ENCODE measurements at regions not wholly inside any gene's neighbourhood (a gene's known extent, or its start where the extent isn't known, plus 50 kb on each side); places are given as distances from the start of the nearest gene placed in this dataset.

GRCh38 chr2:15867194-15868171 is 72.9 kb upstream of the MYCN start:
- no peaks in the 10 kb centered on the region for H3K79me2 ChIP-seq (ENCODE audit: insufficient read depth, low read length)
- H2AFZ ChIP-seq (ENCODE audit: low read depth, low read length) = no peak overlapping the region
- no peaks in the 10 kb centered on the region for H3K36me3 ChIP-seq (ENCODE audit: insufficient read depth, low read length)
- TF ChIP-seq EZH2 (IDR thresholded peaks at IDR 0.05; ENCODE audit: borderline replicate concordance, low read depth, low read length, severe bottlenecking) = no peak
- TF ChIP-seq, protein P1, sequence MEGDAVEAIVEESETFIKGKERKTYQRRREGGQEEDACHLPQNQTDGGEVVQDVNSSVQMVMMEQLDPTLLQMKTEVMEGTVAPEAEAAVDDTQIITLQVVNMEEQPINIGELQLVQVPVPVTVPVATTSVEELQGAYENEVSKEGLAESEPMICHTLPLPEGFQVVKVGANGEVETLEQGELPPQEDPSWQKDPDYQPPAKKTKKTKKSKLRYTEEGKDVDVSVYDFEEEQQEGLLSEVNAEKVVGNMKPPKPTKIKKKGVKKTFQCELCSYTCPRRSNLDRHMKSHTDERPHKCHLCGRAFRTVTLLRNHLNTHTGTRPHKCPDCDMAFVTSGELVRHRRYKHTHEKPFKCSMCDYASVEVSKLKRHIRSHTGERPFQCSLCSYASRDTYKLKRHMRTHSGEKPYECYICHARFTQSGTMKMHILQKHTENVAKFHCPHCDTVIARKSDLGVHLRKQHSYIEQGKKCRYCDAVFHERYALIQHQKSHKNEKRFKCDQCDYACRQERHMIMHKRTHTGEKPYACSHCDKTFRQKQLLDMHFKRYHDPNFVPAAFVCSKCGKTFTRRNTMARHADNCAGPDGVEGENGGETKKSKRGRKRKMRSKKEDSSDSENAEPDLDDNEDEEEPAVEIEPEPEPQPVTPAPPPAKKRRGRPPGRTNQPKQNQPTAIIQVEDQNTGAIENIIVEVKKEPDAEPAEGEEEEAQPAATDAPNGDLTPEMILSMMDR (IDR thresholded peaks at IDR 0.05; ENCODE audit: borderline replicate concordance, extremely low read depth, low read length, poor library complexity, severe bottlenecking) = no peak
- no peaks in the 10 kb centered on the region for H3K27me3 ChIP-seq (ENCODE audit: insufficient read depth, low read length, poor library complexity)
- H3K4me3 ChIP-seq (ENCODE audit: low read depth in 1 of 2, low read length in 2 of 2) = no peak overlapping the region
- H3K4me2 ChIP-seq (ENCODE audit: insufficient read depth, low read length) = no peak overlapping the region
- H3K9me3 ChIP-seq (ENCODE audit: insufficient read depth, low read length, severe bottlenecking) = peaks cover 2% of the 10 kb centered on the region
- no peak for ATAC-seq (ENCODE audit: insufficient read depth, low read depth)
- H3K9ac ChIP-seq (ENCODE audit: low read depth, low read length) = no peak overlapping the region
- DNase-seq = no peak
- no peak overlapping the region for H3K27ac ChIP-seq (ENCODE audit: low read length)
- no peaks in the 10 kb centered on the region for H4K20me1 ChIP-seq (ENCODE audit: insufficient read depth, low read length)
- no peaks in the 10 kb centered on the region for H3K4me1 ChIP-seq (ENCODE audit: insufficient read depth, low read length)

- Histone ChIP-seq H3K79me2 (ENCODE audit: insufficient read depth, low read length) (no peaks in the 10 kb centered on the region), H3K27ac (ENCODE audit: low read length) (no peak overlapping the region), H2AFZ (ENCODE audit: low read depth, low read length) (no peak overlapping the region), H3K27me3 (ENCODE audit: insufficient read depth, low read length, poor library complexity) (no peaks in the 10 kb centered on the region), H3K4me2 (ENCODE audit: insufficient read depth, low read length) (no peak overlapping the region), H4K20me1 (ENCODE audit: insufficient read depth, low read length) (no peaks in the 10 kb centered on the region), H3K4me3 (ENCODE audit: low read depth in 1 of 2, low read length in 2 of 2) (no peak overlapping the region), H3K36me3 (ENCODE audit: insufficient read depth, low read length) (no peaks in the 10 kb centered on the region), H3K9me3 (ENCODE audit: insufficient read depth, low read length, severe bottlenecking) (peaks cover 2% of the 10 kb centered on the region), H3K9ac (ENCODE audit: low read depth, low read length) (no peak overlapping the region), H3K4me1 (ENCODE audit: insufficient read depth, low read length) (no peaks in the 10 kb centered on the region)
- no peak for DNase-seq
- no peak for ATAC-seq (ENCODE audit: insufficient read depth, low read depth)
- TF ChIP-seq EZH2 (IDR thresholded peaks at IDR 0.05; ENCODE audit: borderline replicate concordance, low read depth, low read length, severe bottlenecking) = no peak
- TF ChIP-seq, protein P1 (IDR thresholded peaks at IDR 0.05; ENCODE audit: borderline replicate concordance, extremely low read depth, low read length, poor library complexity, severe bottlenecking) = no peak
These were observed 72.2 kb upstream of the MYCN start for GRCh38 chr2:15868186-15868585.

DNA sequence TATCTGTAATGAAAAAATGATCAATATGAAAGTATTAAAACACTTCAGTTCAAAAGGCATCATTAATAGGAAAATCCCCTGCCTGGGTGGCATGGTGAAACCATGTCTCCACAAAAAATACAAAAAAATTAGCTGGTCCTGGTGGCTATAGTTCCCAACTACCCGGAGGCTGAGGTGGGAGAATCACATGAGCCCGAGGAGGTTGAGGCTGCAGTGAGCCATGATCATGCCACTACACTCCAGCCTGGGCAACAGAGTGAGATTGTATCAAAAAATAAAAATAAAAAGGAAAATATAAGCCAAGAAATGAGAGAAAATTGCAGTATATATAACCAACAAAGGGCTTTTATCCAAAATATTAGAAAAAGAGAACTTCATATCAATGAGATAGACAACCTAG is 71.6 kb upstream of the MYCN start:
- Histone ChIP-seq H3K36me3 (ENCODE audit: insufficient read depth, low read length) (no peaks in the 10 kb centered on the region), H4K20me1 (ENCODE audit: insufficient read depth, low read length) (no peaks in the 10 kb centered on the region), H2AFZ (ENCODE audit: low read depth, low read length) (no peak overlapping the region), H3K4me3 (ENCODE audit: low read depth in 1 of 2, low read length in 2 of 2) (no peak overlapping the region), H3K4me2 (ENCODE audit: insufficient read depth, low read length) (no peak overlapping the region), H3K9ac (ENCODE audit: low read depth, low read length) (no peak overlapping the region), H3K79me2 (ENCODE audit: insufficient read depth, low read length) (no peaks in the 10 kb centered on the region), H3K4me1 (ENCODE audit: insufficient read depth, low read length) (no peaks in the 10 kb centered on the region), H3K9me3 (ENCODE audit: insufficient read depth, low read length, severe bottlenecking) (peaks cover 2% of the 10 kb centered on the region), H3K27me3 (ENCODE audit: insufficient read depth, low read length, poor library complexity) (no peaks in the 10 kb centered on the region), H3K27ac (ENCODE audit: low read length) (no peak overlapping the region)
- no peak for TF ChIP-seq EZH2 (IDR thresholded peaks at IDR 0.05; ENCODE audit: borderline replicate concordance, low read depth, low read length, severe bottlenecking)
- TF ChIP-seq, protein P1 (IDR thresholded peaks at IDR 0.05; ENCODE audit: borderline replicate concordance, extremely low read depth, low read length, poor library complexity, severe bottlenecking) = no peak
- ATAC-seq (ENCODE audit: insufficient read depth, low read depth) (no peak), DNase-seq (no peak)

Measured in DND-41 (cell line).